ENCODE measurements at regions not wholly inside any gene's neighbourhood (a gene's known extent, or its start where the extent isn't known, plus 50 kb on each side); places are given as distances from the start of the nearest gene placed in this dataset.

GRCh38 chr10:28822719-28823464 is 145.6 kb downstream of the BAMBI start:
- no peak for TF ChIP-seq EZH2 (IDR thresholded peaks at IDR 0.05; ENCODE audit: insufficient read depth, low read length)
- no peak for TF ChIP-seq CTCF (IDR thresholded peaks at IDR 0.05; ENCODE audit: insufficient read depth, low read depth, low read length)
- DNase-seq (ENCODE audit: low read depth) (no peak), FAIRE-seq (no peak)
- Histone ChIP-seq H3K4me3 (ENCODE audit: insufficient read depth, low read depth, low read length) (no peak overlapping the region), H3K4me1 (ENCODE audit: insufficient read depth, low read length) (no peaks in the 10 kb centered on the region), H4K20me1 (ENCODE audit: insufficient read depth, low read length) (no peaks in the 10 kb centered on the region), H3K36me3 (ENCODE audit: insufficient read depth, low read length) (no peaks in the 10 kb centered on the region), H3K27ac (ENCODE audit: low read depth, low read length) (no peak overlapping the region), H3K4me2 (ENCODE audit: low read length) (no peak overlapping the region), H2AFZ (ENCODE audit: low read depth, low read length) (no peak overlapping the region), H3K9ac (ENCODE audit: low read length) (no peak overlapping the region), H3K27me3 (ENCODE audit: insufficient read depth, low read length) (no peaks in the 10 kb centered on the region), H3K9me3 (ENCODE audit: insufficient read depth, low read depth, low read length) (no peaks in the 10 kb centered on the region), H3K79me2 (ENCODE audit: insufficient read depth, low read length) (no peaks in the 10 kb centered on the region)
- Mint-ChIP-seq H3K4me3 (ENCODE audit: unreplicated experiment) (no peak overlapping the region), H3K27ac (ENCODE audit: unreplicated experiment) (no peak overlapping the region), H3K4me1 (ENCODE audit: low read depth, unreplicated experiment) (no peaks in the 10 kb centered on the region), H3K9me3 (ENCODE audit: unreplicated experiment) (no peaks in the 10 kb centered on the region), H3K27me3 (ENCODE audit: low read depth, unreplicated experiment) (no peaks in the 10 kb centered on the region), H3K36me3 (ENCODE audit: low read depth, unreplicated experiment) (no peaks in the 10 kb centered on the region)

- no peak for TF ChIP-seq CTCF (IDR thresholded peaks at IDR 0.05; ENCODE audit: insufficient read depth, low read depth, low read length)
- no peak for TF ChIP-seq EZH2 (IDR thresholded peaks at IDR 0.05; ENCODE audit: insufficient read depth, low read length)
- no peak for FAIRE-seq
- no peak overlapping the region for H3K27ac ChIP-seq (ENCODE audit: low read depth, low read length)
- no peak overlapping the region for H3K27ac Mint-ChIP-seq (ENCODE audit: unreplicated experiment)
- no peaks in the 10 kb centered on the region for H3K36me3 Mint-ChIP-seq (ENCODE audit: low read depth, unreplicated experiment)
- no peak overlapping the region for H3K4me3 Mint-ChIP-seq (ENCODE audit: unreplicated experiment)
- H3K4me1 ChIP-seq (ENCODE audit: insufficient read depth, low read length) = no peaks in the 10 kb centered on the region
- H2AFZ ChIP-seq (ENCODE audit: low read depth, low read length) = no peak overlapping the region
- no peak overlapping the region for H3K4me3 ChIP-seq (ENCODE audit: insufficient read depth, low read depth, low read length)
- H3K9me3 ChIP-seq (ENCODE audit: insufficient read depth, low read depth, low read length) = no peaks in the 10 kb centered on the region
- no peaks in the 10 kb centered on the region for H3K9me3 Mint-ChIP-seq (ENCODE audit: unreplicated experiment)
- H3K4me1 Mint-ChIP-seq (ENCODE audit: low read depth, unreplicated experiment) = no peaks in the 10 kb centered on the region
- no peaks in the 10 kb centered on the region for H3K36me3 ChIP-seq (ENCODE audit: insufficient read depth, low read length)
- no peak overlapping the region for H3K4me2 ChIP-seq (ENCODE audit: low read length)
- no peaks in the 10 kb centered on the region for H3K27me3 Mint-ChIP-seq (ENCODE audit: low read depth, unreplicated experiment)
- no peak for DNase-seq (ENCODE audit: low read depth)
- no peak overlapping the region for H3K9ac ChIP-seq (ENCODE audit: low read length)
- H3K79me2 ChIP-seq (ENCODE audit: insufficient read depth, low read length) = no peaks in the 10 kb centered on the region
- H3K27me3 ChIP-seq (ENCODE audit: insufficient read depth, low read length) = no peaks in the 10 kb centered on the region
- no peaks in the 10 kb centered on the region for H4K20me1 ChIP-seq (ENCODE audit: insufficient read depth, low read length)
These were observed 146.3 kb downstream of the BAMBI start for GRCh38 chr10:28823501-28824075.

- H3K4me3 ChIP-seq (ENCODE audit: insufficient read depth, low read depth, low read length) = no peak overlapping the region
- DNase-seq (ENCODE audit: low read depth) (no peak), FAIRE-seq (no peak)
- H3K4me2 ChIP-seq (ENCODE audit: low read length) = no peak overlapping the region
- H3K36me3 Mint-ChIP-seq (ENCODE audit: low read depth, unreplicated experiment) = no peaks in the 10 kb centered on the region
- no peak overlapping the region for H3K27ac ChIP-seq (ENCODE audit: low read depth, low read length)
- no peak overlapping the region for H2AFZ ChIP-seq (ENCODE audit: low read depth, low read length)
- no peaks in the 10 kb centered on the region for H3K4me1 ChIP-seq (ENCODE audit: insufficient read depth, low read length)
- no peaks in the 10 kb centered on the region for H3K9me3 ChIP-seq (ENCODE audit: insufficient read depth, low read depth, low read length)
- no peaks in the 10 kb centered on the region for H4K20me1 ChIP-seq (ENCODE audit: insufficient read depth, low read length)
- no peak overlapping the region for H3K9ac ChIP-seq (ENCODE audit: low read length)
- no peaks in the 10 kb centered on the region for H3K27me3 Mint-ChIP-seq (ENCODE audit: low read depth, unreplicated experiment)
- H3K4me1 Mint-ChIP-seq (ENCODE audit: low read depth, unreplicated experiment) = peaks cover 7% of the 10 kb centered on the region
- TF ChIP-seq EZH2 (IDR thresholded peaks at IDR 0.05; ENCODE audit: insufficient read depth, low read length) = no peak
- no peak for TF ChIP-seq CTCF (IDR thresholded peaks at IDR 0.05; ENCODE audit: insufficient read depth, low read depth, low read length)
- H3K27ac Mint-ChIP-seq (ENCODE audit: unreplicated experiment) = no peak overlapping the region
- H3K36me3 ChIP-seq (ENCODE audit: insufficient read depth, low read length) = no peaks in the 10 kb centered on the region
- no peaks in the 10 kb centered on the region for H3K9me3 Mint-ChIP-seq (ENCODE audit: unreplicated experiment)
- no peak overlapping the region for H3K4me3 Mint-ChIP-seq (ENCODE audit: unreplicated experiment)
- no peaks in the 10 kb centered on the region for H3K79me2 ChIP-seq (ENCODE audit: insufficient read depth, low read length)
- no peaks in the 10 kb centered on the region for H3K27me3 ChIP-seq (ENCODE audit: insufficient read depth, low read length)
These were observed 156.0 kb downstream of the BAMBI start for GRCh38 chr10:28833313-28833712.
